Right cardiac atrium (tissue), 5 donors: ENCODE measurements at regions not wholly inside any gene's neighbourhood (a gene's known extent, or its start where the extent isn't known, plus 50 kb on each side); places are given as distances from the start of the nearest gene placed in this dataset.

Source experiments
- ATAC-seq, 2 donors: fragments of 200-7000 bp; cut with Tn5 transposase; one replicate each; pipeline versions ENCODE4 v1.8.0 to v1.9.1; 2020; ENCODE audit warnings: moderate library complexity in 2 of 2, mild to moderate bottlenecking in 1 of 2
- DNase-seq, 3 donors: peaks; one replicate each; pipeline ENCODE4 v3.0.0-alpha.2; 2020
- H3K27ac ChIP-seq: one replicate; pipeline ENCODE4 v1.5.1; 2013; ENCODE audit warnings: mild to moderate bottlenecking, low read length, control low read depth, moderate library complexity
- H3K27me3 ChIP-seq: one replicate; pipeline ENCODE4 v1.6.1; 2013; ENCODE audit not compliant: control insufficient read depth, insufficient read depth
- H3K4me1 ChIP-seq: one replicate; pipeline ENCODE4 v1.6.1; 2013; ENCODE audit warnings: low read length; ENCODE audit not compliant: control insufficient read depth, insufficient read depth
- H3K4me3 ChIP-seq: one replicate; pipeline ENCODE4 v1.5.1; 2013; ENCODE audit warnings: low read length, control low read depth
- H3K9me3 ChIP-seq: one replicate; pipeline ENCODE4 v1.6.1; 2013; ENCODE audit warnings: low read length; ENCODE audit not compliant: control insufficient read depth
- WGBS: extraction: QIAGEN DNeasy Blood & Tissue Kit; methylation state at CpG from one replicate; pipeline ENCODE4 v1.1.7; 2013; 5-methylcytosine and 5-hydroxymethylcytosine counted together
- intact Hi-C, 4 donors: fragments of 100-400 bp; cut with DNase I; formaldehyde crosslinking; loops; one replicate each; pipeline versions ENCODE4 v1.11.0 to v1.14.0; 2022 to 2023
- donor health status: healthy with polysubstance abuse.
- donor health status: DM: no; HTN: yes; CAD: no.
- donor health status: DM: no; HTN: no; CAD: no.
- donor health status: DM: no; HTN: yes; CAD: no; lungs with severe emphysema.
- donor health status: DM: yes; HTN: yes; CAD: no.

DNA sequence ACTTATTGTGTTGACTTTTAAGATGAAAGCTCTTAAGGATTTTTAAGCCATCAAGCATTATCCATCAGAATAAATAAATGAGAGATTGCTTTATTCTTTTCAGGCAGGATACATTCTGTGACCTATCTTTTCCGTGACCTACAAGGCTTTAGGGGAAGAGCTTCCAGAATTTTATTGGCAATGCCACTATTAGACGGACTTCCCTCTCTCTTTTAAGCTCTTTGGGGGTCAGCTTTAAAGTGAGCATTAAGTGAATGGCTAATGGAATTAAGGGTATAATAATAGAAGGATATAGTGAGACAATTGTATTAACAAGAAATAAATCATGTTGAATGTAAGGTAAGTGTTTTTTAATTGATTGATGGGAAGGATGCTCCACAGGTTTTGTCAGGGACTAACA lies 273.7 kb downstream of the GPAT3 start:
- intact Hi-C loops = no loop called here
- no peaks in the 10 kb centered on the region for H3K27me3 ChIP-seq
- H3K9me3 ChIP-seq = no peaks in the 10 kb centered on the region
- no peak for DNase-seq
- H3K4me3 ChIP-seq = no peak overlapping the region
- no peak overlapping the region for H3K27ac ChIP-seq
- H3K4me1 ChIP-seq = no peaks in the 10 kb centered on the region
- ATAC-seq = no peak
- 66% methylated on average over 2 of the region's 2 CpGs for WGBS

DNA sequence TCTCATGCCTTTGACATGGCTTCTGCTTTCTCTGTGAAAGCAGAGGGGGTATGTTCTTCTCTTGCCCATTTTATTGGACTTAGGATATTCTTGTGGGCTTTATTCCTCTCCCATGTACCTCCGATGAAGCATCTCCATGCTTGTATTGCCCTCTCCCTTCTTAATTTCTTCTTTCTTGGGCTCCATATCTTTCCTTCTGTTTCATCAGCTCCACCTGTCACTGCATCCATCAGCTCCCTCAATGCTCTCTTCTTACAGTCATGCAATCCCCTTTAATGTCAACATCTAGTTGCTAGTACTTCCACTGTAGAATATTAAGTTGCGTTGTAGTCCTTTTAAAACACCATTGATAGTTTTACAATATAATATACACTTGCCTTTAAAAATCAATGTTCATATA lies 257.6 kb downstream of the GPAT3 start:
- Histone ChIP-seq H3K9me3 (no peaks in the 10 kb centered on the region), H3K27me3 (no peaks in the 10 kb centered on the region), H3K27ac (no peak overlapping the region), H3K4me1 (no peaks in the 10 kb centered on the region), H3K4me3 (no peak overlapping the region)
- DNase-seq = no peak
- intact Hi-C loops = no loop called here
- ATAC-seq = no peak
- 49% methylated on average over 2 of the region's 2 CpGs for WGBS

DNA sequence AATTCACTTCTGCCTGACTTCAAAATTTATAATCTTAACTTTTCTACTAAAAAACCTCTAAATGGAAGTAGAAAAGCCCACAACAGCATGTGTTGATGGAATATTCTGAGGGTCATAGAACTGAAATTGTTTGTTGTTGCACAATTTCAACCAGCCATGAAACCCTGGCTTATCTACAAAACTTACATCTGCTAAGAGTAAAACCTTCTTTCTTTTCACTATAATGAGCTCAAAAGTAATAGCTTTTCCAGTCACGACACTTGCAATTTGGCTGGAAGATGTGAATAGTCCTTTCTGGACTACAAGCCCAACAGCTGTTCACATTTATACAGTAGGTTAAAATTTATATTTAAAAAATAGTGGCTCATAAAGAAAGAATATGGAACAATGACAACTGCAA lies 250.0 kb downstream of the GPAT3 start:
- intact Hi-C loops = no loop called here

DNA sequence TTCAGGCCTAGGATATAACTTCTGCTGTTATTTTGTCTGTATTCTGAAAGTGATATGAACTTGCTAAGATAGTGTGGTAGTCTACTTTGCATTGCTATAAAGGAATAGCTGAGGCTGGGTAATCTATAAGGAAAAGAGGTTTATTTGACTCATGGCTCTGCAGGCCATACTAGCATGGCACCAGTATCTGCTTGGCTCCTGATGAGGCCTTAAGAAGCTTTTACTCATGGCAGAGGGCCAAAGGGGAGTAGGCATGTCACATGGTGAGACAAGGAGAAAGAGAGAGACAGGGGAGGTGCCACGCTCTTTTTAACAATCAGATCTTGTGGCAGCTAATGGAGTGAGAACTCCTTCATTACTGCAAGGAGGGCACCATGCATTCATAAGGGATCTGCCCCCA lies 247.3 kb downstream of the GPAT3 start:
- no peak for ATAC-seq
- intact Hi-C loops = no loop called here
- Histone ChIP-seq H3K4me3 (no peak overlapping the region), H3K27me3 (no peaks in the 10 kb centered on the region), H3K4me1 (no peaks in the 10 kb centered on the region), H3K9me3 (no peaks in the 10 kb centered on the region), H3K27ac (no peak overlapping the region)
- DNase-seq = no peak
- WGBS = 69% methylated on average over 1 of the region's 1 CpG

More for the DNA sequence above, 250.0 kb downstream of the GPAT3 start:
- 78% methylated on average over 1 of the region's 1 CpG for WGBS
- H3K4me1 ChIP-seq = no peaks in the 10 kb centered on the region
- H3K27me3 ChIP-seq = no peaks in the 10 kb centered on the region
- no peak for DNase-seq
- H3K4me3 ChIP-seq = no peak overlapping the region
- H3K27ac ChIP-seq = no peak overlapping the region
- no peaks in the 10 kb centered on the region for H3K9me3 ChIP-seq
- no peak for ATAC-seq

DNA sequence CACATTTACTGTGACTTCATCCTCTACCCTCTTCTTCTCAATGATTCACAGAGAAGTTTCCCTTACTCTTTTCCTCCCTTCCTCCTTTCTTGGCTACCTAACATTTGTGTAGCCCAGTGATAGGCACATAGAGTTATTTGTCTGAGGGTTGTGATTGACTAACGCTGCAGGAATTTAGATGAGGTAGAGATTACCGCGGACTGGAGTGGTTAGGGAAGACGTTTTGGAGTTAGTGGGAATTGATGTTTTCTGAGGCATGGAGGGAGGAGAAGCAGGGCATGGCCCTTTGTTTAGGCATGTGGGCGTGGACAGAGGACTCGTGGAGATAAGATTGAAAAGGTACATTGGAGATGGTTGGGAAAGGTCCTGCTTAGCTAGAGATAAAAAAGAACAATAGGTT lies 246.7 kb downstream of the GPAT3 start:
- DNase-seq (no peak), ATAC-seq (no peak)
- Histone ChIP-seq H3K27me3 (no peaks in the 10 kb centered on the region), H3K4me1 (no peaks in the 10 kb centered on the region), H3K9me3 (no peaks in the 10 kb centered on the region), H3K27ac (no peak overlapping the region), H3K4me3 (no peak overlapping the region)
- intact Hi-C loops = no loop called here
- 72% methylated on average over 6 of the region's 6 CpGs for WGBS

DNA sequence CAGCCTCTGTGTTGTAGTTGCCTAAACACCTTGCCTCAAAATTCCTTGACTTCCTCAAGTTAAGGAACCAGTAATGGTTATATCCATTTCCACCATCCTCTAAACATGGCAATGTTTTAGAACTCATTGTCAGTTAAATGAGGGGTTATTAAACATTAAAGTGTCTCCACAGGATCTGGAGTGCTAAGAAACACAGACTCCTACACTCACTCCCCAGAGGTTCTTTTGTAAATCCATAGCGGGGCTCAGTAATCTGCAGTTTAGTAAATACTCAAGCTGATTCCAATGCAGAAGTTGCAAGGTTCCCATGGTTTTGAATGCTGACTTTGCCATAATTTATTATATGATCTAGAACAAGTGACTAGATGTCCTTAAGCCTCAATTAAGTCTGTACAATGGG lies 245.5 kb downstream of the GPAT3 start:
- DNase-seq = no peak
- H3K27me3 ChIP-seq = no peaks in the 10 kb centered on the region
- ATAC-seq = no peak
- WGBS = 91% methylated on average over 1 of the region's 1 CpG
- H3K4me3 ChIP-seq = no peak overlapping the region
- H3K9me3 ChIP-seq = no peaks in the 10 kb centered on the region
- H3K4me1 ChIP-seq = no peaks in the 10 kb centered on the region
- H3K27ac ChIP-seq = no peak overlapping the region
- intact Hi-C loops = no loop called here

DNA sequence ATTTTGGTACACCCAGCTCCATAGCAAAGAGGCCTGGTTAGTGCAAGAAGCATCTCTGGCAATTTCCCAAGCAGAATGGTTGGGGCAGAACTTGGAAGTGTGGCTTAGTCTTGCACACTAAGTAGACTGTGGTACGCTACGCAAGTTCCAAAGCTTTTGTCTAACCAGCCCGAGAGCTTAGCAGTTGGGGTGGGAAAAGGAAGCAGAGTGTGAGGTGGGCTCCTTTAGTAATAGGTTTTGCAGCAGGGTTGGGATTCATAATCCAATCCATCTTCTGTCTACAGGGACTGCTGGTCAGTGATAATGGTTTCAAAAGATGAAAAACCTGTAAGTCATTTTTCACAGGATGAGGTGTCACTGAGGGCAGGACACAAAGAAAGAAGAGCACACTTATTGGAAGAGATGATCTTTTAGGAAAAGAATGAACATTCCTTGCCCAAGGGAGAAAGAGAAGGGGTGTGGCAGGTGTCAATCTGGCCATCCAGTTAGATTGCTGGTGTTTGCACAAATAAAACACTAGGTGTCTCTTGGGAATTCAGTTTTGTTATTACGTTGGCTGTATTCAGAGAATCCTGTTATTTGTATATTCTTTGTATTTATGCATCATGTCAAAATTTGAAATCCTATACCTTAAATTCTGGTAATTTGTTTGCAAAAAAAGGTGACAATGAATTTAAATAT lies 244.3 kb downstream of the GPAT3 start:
- Histone ChIP-seq H3K27me3 (no peaks in the 10 kb centered on the region), H3K4me3 (no peak overlapping the region), H3K27ac (no peak overlapping the region), H3K4me1 (no peaks in the 10 kb centered on the region), H3K9me3 (no peaks in the 10 kb centered on the region)
- no peak for ATAC-seq
- 85% methylated on average over 4 of the region's 4 CpGs for WGBS
- no peak for DNase-seq
- intact Hi-C loops = no loop called here

DNA sequence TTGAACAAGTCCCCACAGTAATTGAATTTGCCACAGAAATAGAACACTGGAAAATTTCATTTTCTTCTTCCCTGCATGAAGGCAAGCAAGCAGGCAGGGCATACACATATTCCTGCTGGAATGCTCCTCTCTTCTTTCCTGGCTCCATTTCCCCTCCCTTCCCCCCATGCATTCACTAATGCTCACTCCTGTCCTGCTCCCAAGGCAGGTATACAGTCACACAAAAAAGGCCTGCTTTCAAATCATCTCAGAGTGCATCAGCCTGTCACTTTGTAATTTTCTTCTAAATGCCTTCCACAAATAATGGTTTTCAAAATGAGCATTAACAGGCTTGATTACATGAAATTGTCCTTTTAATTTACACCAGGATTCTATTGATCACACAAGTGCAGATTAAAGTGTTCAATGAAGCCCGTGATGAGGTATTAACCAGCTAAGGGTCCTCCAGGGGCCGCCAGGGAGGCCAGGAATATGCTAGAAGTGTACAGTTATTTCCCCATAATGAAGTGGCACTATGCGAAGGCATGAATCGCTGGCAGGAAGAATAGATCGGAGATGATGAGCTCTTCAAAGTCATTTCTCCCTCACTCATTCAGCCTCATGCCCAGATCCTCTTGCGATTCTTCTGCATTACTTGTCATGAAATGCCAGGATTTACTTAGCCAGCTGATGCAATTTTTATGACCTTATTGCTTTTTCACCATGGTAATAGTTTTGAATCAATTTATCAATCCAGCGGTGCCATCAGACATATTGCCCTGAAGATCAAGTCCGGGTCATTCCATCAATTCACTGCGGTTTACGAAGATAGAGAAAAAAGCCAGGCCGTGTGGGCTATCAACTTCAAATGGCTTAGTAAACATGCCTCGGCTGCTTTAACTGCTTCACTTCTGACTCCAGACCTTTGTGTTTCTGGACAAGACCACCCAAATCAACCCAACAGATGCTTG lies 243.5 kb downstream of the GPAT3 start:
- Histone ChIP-seq H3K4me3 (no peak overlapping the region), H3K27me3 (no peaks in the 10 kb centered on the region), H3K4me1 (no peaks in the 10 kb centered on the region), H3K27ac (no peak overlapping the region), H3K9me3 (no peaks in the 10 kb centered on the region)
- intact Hi-C loops = loop anchor here in 2 of 4 donors (5.0 to 10.0 kb wide), 2 partner anchors 65 to 68 kb away; no protein-coding TSS in a partner anchor
- 82% methylated on average over 12 of the region's 12 CpGs for WGBS
- ATAC-seq = no peak
- no peak for DNase-seq

DNA sequence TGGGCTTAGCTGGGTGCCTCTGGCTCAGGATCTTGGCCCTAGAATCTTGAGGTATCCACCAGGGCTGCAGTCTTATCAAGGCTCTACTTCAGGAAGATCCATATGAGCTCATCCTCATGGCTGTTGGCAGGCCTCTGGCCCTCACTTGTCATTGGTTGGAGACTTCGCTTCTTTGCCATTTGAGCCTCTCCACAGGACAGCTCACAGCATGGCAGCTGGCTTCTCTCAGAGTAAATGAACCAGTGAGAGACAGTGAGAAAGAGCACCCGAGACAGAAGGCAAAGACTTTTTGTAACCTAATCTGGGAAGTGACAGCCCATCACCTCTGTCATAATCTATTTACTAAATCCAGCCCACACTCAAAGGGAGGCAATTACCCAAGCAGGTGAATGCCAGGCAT lies 236.8 kb downstream of the GPAT3 start:
- WGBS = 71% methylated on average over 2 of the region's 2 CpGs
- H3K4me1 ChIP-seq = no peaks in the 10 kb centered on the region
- H3K27ac ChIP-seq = no peak overlapping the region
- H3K4me3 ChIP-seq = no peak overlapping the region
- no peaks in the 10 kb centered on the region for H3K9me3 ChIP-seq
- ATAC-seq = no peak
- no peaks in the 10 kb centered on the region for H3K27me3 ChIP-seq
- DNase-seq = no peak
- intact Hi-C loops = loop anchor here in 2 of 4 donors (2.0 to 10.0 kb wide), 3 partner anchors 72 to 190 kb away; no protein-coding TSS in a partner anchor

DNA sequence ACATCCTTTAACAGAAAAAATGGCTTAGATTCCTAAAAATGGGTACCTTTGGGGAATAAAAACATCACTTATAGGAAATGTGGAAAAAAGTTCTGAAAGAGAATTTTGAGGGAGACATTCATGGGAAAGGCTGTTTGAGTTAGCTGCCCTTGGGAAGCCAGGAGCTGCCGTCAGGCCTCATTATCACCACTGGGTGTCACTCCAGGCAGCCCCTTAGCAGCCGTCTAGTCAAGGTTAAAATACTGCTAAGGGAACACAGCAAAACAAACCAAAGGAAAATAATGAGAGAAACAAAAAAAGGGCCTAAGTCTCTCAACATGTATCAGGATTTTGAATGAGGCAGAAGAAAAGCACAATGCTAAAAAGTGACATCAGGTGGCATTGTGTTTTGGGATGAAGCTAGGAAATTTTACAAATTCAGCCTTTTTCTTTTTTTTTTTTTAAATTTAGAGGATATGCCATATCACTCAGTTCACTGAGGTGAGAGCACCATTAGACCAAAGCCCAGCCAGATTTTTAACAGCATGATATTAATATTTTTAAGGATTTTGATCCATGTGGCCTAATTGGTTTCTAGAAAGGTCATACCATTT lies 235.3 kb downstream of the GPAT3 start:
- DNase-seq (peak in 2 of 3 donors; percentile 16 to 59), ATAC-seq (peak in 1 of 2 donors; percentile 61)
- Histone ChIP-seq H3K4me1 (no peaks in the 10 kb centered on the region), H3K4me3 (no peak overlapping the region), H3K9me3 (no peaks in the 10 kb centered on the region), H3K27me3 (no peaks in the 10 kb centered on the region), H3K27ac (no peak overlapping the region)
- intact Hi-C loops = loop anchor here in 1 of 4 donors (5.0 to 10.0 kb wide), 2 partner anchors 74 to 191 kb away; no protein-coding TSS in a partner anchor
- WGBS = 3% methylated on average over 2 of the region's 2 CpGs

DNA sequence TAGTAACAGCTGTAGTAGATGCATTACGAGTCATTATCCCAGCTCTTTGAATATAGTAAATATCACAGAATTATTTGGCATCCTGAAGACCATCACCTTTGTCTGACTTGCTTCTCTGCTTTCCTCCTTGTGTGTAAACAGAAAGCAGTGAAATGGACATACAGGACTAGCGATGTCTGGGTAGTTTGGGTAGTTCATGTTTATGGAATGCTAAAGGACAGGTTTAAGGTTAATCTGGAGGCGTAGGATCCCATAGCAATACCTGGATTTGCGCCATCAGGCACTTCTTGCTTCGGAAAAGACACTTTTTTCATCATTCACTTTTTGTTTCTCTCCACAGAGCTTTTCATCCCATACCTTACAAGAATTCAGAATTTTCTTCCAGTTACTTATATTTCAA lies 232.2 kb downstream of the GPAT3 start:
- Histone ChIP-seq H3K4me3 (no peak overlapping the region), H3K27me3 (no peaks in the 10 kb centered on the region), H3K27ac (no peak overlapping the region), H3K4me1 (no peaks in the 10 kb centered on the region), H3K9me3 (no peaks in the 10 kb centered on the region)
- intact Hi-C loops = no loop called here
- ATAC-seq (no peak), DNase-seq (no peak)
- WGBS = 85% methylated on average over 5 of the region's 5 CpGs
